ENCODE measurements at regions not wholly inside any gene's neighbourhood (a gene's known extent, or its start where the extent isn't known, plus 50 kb on each side); places are given as distances from the start of the nearest gene placed in this dataset.
A peak's percentile ranks its signal among the peaks of the same experiment; 100 is the strongest.

GRCh38 chr16:6133009-6133557 is 1035.5 kb upstream of the EEF2KMT start:
- H3K27ac ChIP-seq: no peak overlapping the region
- no peak for DNase-seq (ENCODE audit: low read depth, low spot score)

DNA sequence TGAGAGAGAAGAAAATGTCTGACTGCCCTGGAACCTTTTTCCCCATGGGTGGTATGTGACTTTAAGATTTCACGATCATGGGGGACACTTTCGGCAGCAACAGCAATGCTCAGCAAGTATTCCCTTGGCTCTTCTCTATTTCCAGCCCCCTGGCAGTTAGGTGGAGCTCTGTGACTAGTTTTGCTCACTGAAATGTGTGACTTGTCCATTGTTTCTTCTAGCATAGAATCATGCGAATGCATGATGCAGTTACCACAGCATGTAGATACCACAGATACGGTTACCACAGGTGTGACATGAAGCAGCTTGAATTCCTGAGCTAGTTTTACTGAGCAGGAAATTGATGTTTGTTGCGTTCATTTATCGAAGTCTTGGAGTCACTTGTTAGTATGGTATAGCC is 1034.5 kb upstream of the EEF2KMT start:
- H3K27ac ChIP-seq: no peak overlapping the region
- no peak for DNase-seq (ENCODE audit: low read depth, low spot score)

DNA sequence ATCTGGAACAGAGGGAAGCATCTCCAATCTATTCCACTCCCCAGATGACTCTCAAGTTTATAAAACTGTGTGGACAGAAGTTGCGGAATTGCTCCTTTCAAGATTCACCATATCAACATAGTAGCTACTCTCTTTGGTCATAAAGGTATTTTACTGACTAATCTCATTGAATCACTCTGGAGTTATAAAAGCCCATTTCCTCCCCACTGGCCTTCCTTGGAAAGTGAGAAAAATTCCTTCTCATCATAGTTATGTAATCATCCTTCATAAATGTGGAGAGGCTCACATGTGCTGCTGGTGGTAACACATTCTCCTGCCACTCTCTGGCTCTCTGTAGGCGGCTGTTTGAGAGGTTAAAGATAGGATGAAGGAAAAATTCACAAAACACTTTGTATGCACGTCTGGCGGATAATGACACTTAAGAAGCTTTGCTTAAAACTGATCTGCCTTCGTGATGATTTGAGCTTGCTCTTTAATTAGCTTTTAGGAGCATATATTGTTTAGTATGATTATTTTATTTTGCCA is 1034.0 kb upstream of the EEF2KMT start:
- DNase-seq (ENCODE audit: low read depth, low spot score): no peak

GRCh38 chr16:6125483-6126259 is 1028.1 kb upstream of the EEF2KMT start:
- peak overlapping the region; percentile 22 for H3K27ac ChIP-seq
- no peak for DNase-seq (ENCODE audit: low read depth, low spot score)

More for the DNA sequence above, 1034.0 kb upstream of the EEF2KMT start:
- no peak overlapping the region for H3K27ac ChIP-seq

GRCh38 chr16:6124136-6124535 is 1026.5 kb upstream of the EEF2KMT start:
- H3K27ac ChIP-seq: no peak overlapping the region
- DNase-seq (ENCODE audit: low read depth, low spot score): no peak

GRCh38 chr16:6122401-6122800 is 1024.8 kb upstream of the EEF2KMT start:
- no peak overlapping the region for H3K27ac ChIP-seq
- no peak for DNase-seq (ENCODE audit: low read depth, low spot score)

- DNase-seq (ENCODE audit: low read depth, low spot score): no peak
- no peak overlapping the region for H3K27ac ChIP-seq
These were observed 1017.1 kb upstream of the EEF2KMT start for GRCh38 chr16:6114691-6115090.

GRCh38 chr16:6113749-6114148 is 1016.2 kb upstream of the EEF2KMT start:
- H3K27ac ChIP-seq: no peak overlapping the region
- DNase-seq (ENCODE audit: low read depth, low spot score): no peak

DNA sequence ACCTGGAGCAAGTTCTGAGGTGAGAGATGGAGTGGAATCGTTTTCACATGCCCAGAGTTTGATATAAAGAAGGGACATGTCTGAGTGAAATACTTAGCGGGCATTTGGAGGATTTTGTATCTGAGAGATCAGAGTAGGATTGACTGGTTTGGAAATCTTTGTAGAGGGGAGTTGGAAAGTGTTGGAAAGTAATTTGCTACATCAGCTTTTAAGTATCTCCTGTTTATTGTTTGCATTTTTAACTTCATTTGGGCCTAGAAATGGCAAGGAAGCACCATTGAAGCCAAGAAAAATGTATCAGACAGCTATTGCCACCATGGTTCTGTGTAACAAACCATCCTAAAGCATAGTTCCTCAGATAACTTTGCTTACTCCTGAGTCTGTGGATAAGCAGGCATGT is 1015.1 kb upstream of the EEF2KMT start:
- H3K27ac ChIP-seq: no peak overlapping the region
- DNase-seq (ENCODE audit: low read depth, low spot score): no peak

- DNase-seq (ENCODE audit: low read depth, low spot score): no peak
- no peak overlapping the region for H3K27ac ChIP-seq
These were observed 1013.8 kb upstream of the EEF2KMT start for GRCh38 chr16:6111390-6111789.

- no peak overlapping the region for H3K27ac ChIP-seq
These were observed 1012.8 kb upstream of the EEF2KMT start for GRCh38 chr16:6110346-6110745.

GRCh38 chr16:6106061-6106460 is 1008.5 kb upstream of the EEF2KMT start:
- H3K27ac ChIP-seq: no peak overlapping the region
- no peak for DNase-seq (ENCODE audit: low read depth, low spot score)

More at GRCh38 chr16:6110346-6110745, 1012.8 kb upstream of the EEF2KMT start:
- no peak for DNase-seq (ENCODE audit: low read depth, low spot score)

GRCh38 chr16:6105115-6105514 is 1007.5 kb upstream of the EEF2KMT start:
- no peak for DNase-seq (ENCODE audit: low read depth, low spot score)

GRCh38 chr16:6104428-6104827 is 1006.8 kb upstream of the EEF2KMT start:
- no peak overlapping the region for H3K27ac ChIP-seq
- DNase-seq (ENCODE audit: low read depth, low spot score): no peak

More at GRCh38 chr16:6105115-6105514, 1007.5 kb upstream of the EEF2KMT start:
- no peak overlapping the region for H3K27ac ChIP-seq

- no peak for DNase-seq (ENCODE audit: low read depth, low spot score)
- H3K27ac ChIP-seq: no peak overlapping the region
These were observed 1006.0 kb upstream of the EEF2KMT start for GRCh38 chr16:6103561-6103960.

- no peak for DNase-seq (ENCODE audit: low read depth, low spot score)
- no peak overlapping the region for H3K27ac ChIP-seq
These were observed 1001.5 kb upstream of the EEF2KMT start for GRCh38 chr16:6099102-6099501.

DNA sequence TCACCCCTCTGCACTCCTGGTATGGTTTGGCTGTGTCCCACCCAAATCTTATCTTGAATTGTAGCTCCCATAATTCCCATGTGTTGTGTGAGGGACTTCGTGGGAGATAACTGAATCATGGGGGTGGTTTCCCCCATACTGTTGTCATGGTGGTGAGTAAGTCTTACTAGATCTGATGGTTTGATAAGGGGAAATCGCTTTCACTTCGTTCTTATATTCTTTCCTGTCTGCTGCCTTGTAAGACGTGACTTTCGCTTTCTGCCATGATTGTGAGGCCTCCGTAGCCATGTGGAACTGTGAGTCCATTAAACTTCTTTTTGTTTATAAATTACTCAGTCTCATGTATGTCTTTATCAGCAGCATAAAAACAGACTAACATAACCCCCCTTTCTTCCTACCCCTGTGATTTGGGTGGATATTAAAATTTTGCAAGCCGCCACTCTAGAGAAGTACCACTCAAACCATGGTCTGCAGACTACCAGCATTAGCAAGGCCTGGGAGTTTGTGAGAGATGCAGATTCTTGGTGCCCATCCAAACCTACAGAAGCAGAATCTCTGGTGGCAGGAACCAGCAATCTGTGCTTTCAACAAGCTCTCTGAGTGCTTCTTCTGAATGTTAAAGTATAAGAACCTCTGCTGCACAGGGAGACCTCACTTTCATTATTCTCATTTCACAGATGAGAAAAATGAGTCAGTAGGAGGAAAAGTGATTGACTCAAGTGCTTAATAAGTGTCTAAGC is 999.5 kb upstream of the EEF2KMT start:
- DNase-seq (ENCODE audit: low read depth, low spot score): no peak
- H3K27ac ChIP-seq: no peak overlapping the region

DNA sequence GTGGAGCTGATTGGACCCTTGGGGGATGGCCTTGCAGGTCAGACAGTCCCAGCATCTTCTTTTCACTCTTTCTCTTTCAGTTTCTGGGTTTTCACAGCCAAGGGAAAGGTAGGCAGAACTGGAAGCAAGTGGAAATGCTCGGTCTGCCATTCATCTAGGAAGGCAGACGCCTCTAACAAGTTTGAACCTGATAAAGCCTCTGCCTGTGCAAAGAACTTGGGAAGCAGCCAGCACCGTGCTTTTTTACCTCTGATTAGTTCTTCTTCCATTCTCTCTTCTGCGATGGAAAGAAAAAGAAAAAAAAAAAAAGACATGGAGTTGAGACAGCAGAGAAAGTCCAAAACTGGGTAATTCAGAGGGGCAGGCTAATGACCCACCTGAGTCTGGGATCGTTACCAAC is 997.8 kb upstream of the EEF2KMT start:
- no peak for DNase-seq (ENCODE audit: low read depth, low spot score)

DNA sequence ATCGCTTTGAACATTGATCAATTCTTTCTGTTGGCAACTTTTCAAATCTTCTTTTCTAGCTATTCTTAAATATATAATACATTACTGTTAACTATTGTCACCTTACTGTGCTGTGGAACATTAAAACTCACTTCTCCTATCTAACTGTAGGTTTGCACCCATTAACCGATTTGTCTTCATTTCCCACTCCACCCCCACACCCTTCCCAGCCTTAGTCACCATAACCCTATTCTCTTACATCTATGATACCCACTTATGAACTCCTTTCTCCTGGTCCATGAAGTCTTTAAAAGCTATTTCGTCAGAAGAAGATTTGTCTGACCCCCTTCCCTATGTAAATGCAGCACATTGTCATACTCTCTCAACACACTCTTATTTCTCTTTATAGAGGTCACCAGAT is 993.4 kb upstream of the EEF2KMT start:
- no peak for DNase-seq (ENCODE audit: low read depth, low spot score)
- H3K27ac ChIP-seq: no peak overlapping the region

More for the DNA sequence above, 997.8 kb upstream of the EEF2KMT start:
- H3K27ac ChIP-seq: no peak overlapping the region

- H3K27ac ChIP-seq: no peak overlapping the region
- DNase-seq (ENCODE audit: low read depth, low spot score): no peak
These were observed 983.9 kb upstream of the EEF2KMT start for GRCh38 chr16:6081320-6081976.
